HL-60/S4 (cell line): ENCODE measurements at regions not wholly inside any gene's neighbourhood (a gene's known extent, or its start where the extent isn't known, plus 50 kb on each side); places are given as distances from the start of the nearest gene placed in this dataset.
"Not testable (repeated sequence)": the region's sequence is repeated elsewhere in the genome, so short reads cannot be mapped to it uniquely, and the experiment has no call there.

Experiments used
- in situ Hi-C: fragments of 300-500 bp; cut with MboI; formaldehyde crosslinking; loops from 2 replicates; pipeline ENCODE4 v1.14.3; 2022; ENCODE audit warnings: low sequenced_read_pairs

DNA sequence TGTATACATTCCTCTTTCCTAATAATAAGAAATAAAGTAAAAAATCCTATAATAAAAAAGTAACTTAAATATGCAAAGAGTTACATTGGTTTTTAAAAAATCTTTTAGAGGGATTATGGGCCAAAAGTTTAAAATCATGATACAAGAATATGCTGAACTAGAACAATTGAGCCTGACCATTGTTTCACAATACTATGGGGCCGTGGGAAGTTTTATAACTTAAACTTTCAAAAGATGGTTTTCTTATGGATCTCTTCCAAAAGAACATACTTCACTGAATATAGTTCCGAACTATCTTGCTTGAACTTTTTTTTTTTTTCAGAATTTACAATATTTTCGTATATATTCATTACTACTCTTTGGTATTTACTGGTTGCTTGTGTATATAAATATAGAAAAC is 97.6 kb downstream of the NFKBIZ start:
- in situ Hi-C loops = no loop called here

DNA sequence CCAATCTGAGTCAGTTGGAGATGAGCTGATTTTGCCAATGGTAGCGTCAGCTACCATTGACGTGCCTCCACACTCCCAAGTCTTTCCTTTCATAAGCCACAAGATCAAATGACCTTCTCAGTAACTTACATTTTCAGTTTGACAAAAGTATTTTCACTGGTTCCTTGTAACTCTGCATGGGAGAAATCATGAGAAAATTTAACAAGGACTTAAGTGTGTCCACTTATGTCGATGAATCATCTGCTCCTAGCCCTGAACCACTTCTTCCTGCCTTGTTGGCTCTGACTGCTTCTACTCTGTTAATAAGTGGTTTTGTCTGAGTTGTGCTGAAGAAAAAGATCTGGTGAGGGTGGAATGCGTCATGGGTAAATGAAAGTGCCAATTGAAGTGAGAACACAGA is 101.2 kb downstream of the NFKBIZ start:
- in situ Hi-C loops = no loop called here

DNA sequence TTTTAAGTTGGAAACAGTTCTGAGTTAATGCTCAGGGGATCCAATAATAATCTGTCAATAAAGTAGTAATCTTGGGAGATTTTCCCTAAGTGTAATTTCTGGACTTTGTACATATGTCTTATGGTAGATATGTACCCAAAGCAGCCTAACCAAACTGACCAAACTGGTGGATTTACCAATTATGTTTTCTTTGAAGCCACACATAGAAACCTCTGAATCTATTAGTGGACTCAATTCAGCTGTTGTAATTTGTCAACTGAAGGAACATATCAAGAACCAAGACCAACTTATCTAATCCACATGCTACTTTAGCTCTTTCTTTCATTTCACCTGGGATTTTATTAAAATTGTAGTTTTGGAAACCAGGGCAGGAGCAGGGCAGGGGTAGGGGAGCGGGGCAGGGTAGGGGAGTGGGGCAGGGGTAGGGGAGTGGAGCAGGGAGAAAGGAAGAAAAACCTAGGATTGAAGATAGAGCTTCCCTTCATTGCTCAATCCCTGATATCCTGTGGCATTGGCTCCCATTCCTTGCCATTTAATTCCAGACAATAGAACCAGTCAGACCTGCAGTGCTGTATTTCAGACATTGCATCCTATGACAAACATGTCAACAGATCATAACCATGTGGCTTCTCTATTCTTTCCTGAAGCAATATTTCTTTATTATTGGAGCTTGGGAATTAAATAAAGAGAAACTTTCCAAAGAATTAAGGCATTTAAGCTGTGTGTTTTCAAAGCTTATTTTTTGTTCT is 101.8 kb downstream of the NFKBIZ start:
- in situ Hi-C loops = no loop called here

DNA sequence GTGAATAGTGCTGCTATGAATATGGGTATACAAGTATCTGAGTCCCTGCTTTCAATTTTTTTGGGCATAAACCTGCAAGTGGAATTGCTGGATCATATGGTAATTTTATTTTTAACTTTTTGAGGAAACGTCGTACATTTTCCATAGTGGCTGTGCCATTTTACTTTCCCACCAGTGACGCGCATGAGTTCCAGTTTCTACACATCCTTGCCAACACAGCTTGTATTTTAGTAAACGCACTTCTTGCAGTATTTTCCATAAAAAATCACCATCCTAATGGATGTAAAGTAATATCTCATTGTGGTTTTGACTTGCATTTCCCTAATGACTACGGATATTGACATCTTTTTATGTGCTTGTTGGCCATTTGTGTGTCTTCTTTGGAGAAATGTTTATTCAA is 105.0 kb downstream of the NFKBIZ start:
- in situ Hi-C loops = no loop called here

DNA sequence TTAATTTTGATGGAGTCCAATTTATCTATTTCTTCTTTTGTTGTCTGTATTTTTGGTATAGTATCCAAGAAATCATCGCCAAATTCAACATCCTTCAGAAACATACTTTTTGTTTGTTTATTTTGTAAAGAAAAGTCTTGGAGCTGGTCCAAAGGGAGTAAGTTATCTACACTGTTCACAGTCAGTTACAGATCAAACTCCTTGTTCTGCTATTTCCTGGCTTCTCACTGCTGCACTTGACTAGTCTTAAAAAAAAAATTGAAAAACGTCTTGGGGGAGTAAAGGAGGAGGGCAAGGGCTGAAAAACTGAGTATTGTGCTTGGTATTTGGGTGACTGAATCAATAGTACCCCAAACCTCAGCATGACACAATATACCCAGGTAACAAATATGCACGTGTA is 105.6 kb downstream of the NFKBIZ start:
- in situ Hi-C loops = no loop called here

DNA sequence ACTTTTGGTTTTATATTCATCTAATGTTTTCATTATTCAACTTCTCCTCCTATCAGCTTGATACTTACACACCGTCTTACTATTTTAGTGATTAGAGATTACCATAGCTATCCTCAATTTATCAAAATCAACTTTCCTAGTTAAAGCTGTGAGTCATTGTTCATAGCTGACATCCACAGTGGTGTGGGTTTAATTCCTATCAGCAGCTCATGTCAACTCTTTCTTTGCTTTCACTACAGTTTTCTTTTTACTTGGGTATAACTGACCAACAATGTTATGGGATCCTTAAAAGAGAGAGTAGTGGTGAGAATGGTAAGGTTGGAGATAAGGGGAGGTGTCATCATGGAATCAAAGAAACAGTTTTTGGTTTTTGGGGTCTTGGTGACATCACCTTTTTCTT is 112.7 kb downstream of the NFKBIZ start:
- in situ Hi-C loops = no loop called here

DNA sequence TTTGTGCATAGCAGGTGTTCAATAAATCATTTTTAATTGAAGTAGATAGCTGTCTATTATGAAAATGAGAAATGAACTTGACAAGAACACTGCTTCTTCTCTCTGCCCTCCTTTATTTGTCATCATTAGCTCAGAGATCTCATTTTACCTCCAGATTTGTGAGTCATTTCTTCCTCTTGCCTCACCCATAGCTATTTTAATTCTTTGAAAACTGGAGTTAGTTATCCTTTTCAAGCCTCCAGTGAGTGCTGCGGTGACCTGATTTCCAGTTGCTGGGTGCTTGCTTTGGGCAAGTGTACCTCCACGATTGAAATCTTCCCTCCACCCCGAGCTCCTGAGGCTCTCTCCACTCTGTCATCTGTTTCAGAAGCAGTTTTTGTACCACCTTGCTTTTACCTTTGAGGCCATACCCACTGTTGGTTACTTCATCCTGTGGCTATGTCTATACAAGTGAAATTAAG is 114.6 kb downstream of the NFKBIZ start:
- in situ Hi-C loops = no loop called here

DNA sequence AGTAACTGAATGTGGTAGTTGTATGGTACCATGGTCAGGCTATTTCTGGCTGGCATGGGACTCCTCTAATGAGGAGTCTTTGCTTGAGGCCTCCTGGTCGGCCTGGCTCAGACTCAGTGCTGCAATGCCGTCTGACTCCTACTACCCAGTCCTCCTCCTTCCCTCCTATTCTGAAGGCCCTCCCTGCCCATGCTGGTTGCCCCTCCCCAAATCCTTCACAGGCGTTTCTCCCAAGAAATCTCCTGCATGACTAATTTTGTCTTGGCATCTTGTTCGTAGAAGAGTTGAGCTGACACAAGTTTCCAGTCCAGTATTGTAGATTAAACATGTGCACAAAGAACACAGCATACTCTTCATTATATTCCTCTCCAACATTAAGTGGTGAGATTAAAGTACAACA is 115.5 kb downstream of the NFKBIZ start:
- in situ Hi-C loops = no loop called here

DNA sequence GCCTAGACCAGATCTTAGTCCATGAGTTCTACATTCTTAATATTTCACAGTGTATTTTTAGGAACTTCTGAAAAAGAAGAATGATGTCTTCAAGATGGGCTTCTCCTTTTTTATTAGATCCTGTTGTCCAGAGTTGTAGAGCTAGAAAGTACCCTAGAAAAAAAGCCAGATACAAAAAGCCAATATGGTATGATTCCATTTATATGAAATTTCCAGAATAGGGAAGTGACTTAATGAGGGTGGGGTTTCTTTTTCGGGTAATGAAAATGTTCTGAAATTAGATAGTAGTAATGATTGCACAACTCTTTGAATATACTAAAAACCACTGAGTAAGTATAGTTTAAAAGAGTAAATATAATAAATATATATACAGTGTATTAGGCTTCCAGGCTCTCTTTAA is 116.9 kb downstream of the NFKBIZ start:
- in situ Hi-C loops = no loop called here

DNA sequence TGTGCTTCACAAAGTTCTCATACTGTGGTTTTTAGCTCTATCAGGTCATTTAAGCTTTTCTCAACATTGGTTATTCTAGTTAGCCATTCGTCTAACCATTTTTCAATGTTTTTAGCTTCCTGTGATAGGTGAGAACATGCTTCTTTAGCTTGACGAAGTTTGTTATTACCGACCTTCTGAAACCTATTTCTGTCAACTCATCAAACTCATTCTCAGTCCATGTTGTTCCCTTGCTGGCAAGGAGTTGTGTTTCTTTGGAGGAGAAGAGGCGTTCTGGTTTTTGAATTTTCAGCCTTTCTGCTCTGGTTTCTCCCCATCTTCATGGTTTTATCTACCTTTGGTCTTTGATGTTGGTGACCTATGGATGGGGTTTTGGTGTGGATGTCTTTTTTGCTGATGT is 120.9 kb downstream of the NFKBIZ start:
- in situ Hi-C loops = no loop called here

DNA sequence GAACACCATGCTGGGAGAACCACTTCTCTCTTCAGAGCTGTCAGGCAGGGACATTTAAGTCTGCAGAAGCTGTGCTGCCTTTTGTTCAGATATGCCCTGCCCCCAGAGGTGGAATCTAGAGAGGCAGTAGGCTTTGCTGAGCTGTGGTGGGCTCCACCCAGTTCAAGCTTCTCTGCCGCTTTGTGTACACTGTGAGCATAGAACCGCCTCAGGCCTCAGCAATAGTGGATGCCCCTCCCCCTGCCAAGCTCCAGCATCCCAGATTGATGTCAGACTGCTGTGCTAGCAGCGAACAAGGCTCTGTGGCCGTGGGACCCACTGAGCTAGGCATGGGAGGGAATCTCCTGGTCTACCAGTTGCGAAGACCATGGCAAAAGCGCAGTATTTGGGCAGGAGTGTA is 121.6 kb downstream of the NFKBIZ start:
- in situ Hi-C loops = no loop called here

DNA sequence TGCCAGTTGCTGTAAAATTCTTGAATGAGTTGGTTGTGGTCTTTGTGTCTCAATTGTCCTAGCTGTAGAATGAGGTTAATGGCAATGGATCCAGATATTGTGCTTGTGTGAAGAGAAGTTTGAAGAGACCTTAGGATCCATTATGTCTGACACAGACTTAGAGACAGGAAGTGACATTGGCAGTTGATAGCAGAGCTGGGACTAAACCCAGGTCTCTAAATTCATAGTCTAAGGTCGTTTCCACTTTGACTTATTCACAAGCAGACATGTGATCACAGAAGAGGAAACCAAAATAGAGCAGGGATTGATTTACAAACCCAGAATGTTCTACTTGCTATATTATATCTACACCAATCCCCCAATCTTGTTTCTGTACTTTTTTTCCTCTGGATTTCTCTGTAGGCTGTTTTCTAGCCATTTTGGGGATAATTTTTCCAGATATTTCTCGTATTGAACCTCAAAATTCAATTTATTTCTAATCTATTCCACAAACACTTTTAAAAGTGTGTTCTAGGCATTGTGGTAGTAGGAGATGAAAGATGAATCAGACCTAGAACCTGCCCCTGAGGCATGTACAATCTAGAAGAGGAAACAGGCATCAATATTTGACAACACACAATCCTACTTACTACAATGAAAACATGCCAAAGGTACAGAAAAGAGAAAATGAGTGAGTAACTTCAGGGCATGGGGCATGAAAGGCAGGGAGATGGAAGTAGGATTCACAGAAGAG is 123.3 kb downstream of the NFKBIZ start:
- in situ Hi-C loops = no loop called here

DNA sequence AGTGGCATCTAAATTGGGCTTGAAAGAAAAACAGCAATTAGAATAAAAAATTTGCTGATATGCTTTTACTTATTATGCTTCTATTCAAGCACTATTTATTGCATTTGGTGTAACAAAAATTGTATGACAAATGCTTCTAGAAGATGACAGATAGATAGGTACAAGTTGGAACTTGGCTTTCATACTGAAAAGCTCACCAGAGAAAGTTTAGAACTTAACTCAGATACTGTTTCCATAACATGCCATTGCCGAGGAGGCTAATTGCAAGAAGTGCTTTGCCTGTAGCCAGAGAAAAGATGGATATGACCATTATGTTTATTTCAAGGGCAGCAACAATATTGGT is 123.8 kb downstream of the NFKBIZ start:
- in situ Hi-C loops = no loop called here

DNA sequence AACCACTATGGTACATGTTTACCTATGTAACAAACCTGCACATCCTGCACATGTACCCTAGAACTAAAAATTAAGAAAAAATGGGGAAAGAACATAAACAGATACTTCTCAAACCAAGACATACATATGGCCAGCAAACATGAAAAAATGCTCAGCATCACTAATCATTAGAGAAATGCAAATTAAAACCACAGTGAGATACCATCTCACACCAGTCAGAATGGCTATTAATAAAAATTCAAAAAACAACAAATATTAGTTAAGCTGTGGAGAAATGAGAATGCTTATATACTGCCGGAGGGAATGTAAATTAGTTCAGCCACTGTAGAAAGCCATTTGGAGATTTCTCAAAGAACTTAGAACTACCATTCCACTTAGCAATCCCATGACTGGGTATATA is 126.1 kb downstream of the NFKBIZ start:
- in situ Hi-C loops = not testable (repeated sequence)

DNA sequence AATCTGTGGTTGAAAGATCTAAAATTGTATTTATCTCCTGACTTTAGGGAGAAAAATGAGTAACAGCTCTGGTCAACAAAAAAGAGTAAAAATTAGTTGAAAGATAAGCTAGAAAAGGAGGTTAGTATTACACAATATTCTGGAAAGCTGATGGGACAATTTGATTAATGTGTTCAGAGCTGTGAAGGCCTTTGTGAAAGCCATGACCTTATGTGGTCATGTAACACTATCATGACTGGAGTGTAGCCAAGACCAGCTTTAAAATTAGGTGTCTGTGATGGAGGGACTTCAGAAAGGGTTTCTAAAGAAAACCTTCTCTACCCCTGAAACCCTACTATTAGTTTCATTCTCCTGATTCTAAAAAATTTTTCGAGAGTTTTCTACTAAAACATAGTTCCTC is 127.2 kb downstream of the NFKBIZ start:
- in situ Hi-C loops = no loop called here

DNA sequence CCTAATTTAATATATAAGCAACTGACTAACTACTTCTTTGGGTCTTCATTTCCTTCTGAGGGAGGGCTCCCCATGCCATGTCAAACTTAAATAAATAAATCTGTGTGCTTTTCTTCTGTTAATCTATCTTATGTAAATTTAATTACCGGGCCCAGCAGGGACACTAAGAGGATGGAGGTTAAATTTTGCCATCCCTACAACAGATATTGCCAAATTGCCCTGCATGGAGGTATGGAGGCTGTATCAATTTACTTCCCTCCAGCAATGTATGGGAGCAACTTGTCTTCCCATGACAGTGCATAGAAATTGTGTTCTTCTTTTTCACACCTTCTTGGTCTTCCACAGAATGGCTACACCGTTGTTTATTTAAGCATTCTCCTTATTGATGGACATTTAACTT is 129.0 kb downstream of the NFKBIZ start:
- in situ Hi-C loops = no loop called here

DNA sequence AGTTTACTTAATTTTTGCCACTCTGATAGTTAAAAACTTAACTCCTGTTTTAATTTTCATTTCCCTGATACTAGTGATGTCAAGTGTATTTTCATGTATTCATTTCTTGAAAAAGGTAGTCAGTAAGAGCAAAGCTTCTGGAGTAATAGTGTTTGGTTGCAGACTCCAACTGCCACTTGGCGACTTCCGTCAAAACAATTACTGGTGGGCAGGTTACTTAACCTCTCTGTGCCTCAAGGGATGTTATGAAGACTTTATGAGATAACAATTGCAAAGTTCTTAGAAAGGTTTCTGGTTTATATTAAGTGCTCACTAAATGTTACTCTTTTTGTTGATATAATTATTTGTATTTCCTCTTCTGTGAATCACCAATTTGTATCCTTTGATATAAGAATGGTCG is 129.7 kb downstream of the NFKBIZ start:
- in situ Hi-C loops = no loop called here

DNA sequence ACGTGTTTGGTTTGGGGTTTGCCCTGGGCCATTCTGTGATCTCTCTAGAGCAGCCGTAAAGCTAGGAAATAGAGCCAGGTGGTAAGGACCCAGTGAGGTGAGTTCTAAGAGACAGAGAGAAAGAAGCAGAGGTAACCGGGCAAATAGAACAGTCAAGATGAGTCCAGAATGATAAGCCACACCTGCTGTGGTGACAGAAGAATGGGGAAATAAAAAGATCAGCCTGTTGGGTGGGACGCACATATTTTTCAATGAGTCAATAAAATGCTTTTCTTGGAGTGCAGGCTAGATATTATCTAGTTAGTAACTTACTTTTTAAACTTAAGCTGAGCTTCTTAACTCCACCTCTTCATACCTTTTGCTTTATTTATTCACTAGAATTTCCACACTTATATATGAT is 135.0 kb downstream of the NFKBIZ start:
- in situ Hi-C loops = no loop called here

DNA sequence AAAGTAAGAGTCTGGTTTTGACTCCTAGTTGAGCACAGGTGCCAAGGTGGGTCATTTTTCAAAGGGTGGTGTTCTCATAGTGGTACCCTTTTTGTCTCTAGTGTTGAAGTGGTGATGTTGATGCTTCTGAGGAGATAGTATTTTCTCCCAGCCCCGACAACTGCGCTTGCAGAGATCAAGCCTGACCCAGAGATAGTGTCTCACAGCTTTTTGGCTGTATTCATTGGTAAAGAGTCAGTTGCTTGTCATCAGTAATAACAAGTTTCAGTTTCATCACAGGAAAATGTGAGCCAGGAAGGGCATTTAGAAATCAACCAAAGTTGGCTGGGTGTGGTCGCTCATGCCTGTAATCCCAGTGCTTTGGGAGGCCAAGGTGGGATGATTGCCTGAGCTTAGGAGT is 139.3 kb downstream of the NFKBIZ start:
- in situ Hi-C loops = no loop called here

DNA sequence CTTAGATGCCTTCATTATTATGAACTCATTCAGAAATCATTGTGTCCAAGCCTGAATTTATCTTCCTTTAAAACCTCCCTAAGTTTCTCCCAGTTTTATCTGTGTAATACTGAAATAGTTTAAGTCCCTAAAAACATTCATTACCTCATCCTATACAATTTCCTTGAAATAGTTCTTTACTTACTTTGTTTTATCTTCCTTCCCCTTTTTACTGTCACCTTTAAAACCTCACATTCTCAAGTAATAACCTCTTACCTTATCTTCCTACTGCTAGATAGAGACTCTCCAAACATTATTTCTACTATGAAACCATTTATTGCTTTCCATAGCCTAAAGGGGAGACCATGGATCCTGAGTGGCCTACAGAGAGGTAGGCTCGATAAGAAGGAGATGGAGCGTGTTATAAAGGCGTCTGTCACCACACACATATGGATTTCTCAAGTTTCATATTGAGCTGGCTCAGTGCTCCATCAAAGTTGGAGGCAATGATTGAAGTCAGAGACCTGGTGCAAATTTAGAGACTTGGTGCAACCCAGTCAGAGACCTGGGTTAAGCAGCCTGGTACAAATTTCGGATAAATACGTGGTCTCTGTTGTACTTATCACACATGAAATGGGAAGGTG is 140.4 kb downstream of the NFKBIZ start:
- in situ Hi-C loops = no loop called here

DNA sequence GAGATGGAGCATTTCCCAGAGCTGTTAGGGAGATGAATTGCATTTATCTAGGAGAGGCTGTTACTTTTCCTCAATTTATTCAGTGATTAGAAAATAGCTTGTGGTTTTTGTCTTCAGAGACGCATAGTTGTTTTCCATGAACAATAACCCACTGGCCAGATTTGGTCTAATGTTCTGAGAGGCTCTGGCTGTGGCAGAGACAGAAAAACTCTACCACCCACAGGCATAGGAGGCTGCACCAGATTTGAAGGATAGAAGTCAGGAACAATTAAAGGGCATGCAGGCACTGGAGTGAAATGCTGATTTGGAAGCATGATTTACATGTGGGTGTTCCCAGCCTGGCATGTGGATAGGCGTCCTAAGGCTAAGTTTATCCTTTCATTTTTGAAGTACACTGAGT is 143.5 kb downstream of the NFKBIZ start:
- in situ Hi-C loops = no loop called here

DNA sequence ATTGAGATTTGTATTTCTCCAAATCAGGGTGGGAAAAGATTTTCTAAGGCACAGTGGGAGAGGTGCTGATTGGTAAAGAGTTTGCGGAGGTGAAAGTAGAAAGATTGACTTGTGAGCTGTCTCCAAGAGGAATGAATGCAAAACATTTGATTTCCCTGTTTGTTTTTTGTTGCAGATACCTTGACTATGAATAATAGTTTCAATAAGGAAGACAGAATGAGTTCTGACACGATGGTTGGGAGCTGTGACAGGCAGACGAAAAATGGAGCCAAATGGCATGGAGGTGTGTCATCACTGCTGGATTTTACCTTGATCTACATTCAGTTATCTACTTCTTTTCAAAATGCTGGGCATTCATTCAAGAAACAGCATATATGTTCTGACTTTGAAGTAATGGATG is 145.1 kb downstream of the NFKBIZ start:
- in situ Hi-C loops = no loop called here
